HFF-Myc (cell line): ENCODE measurements at regions not wholly inside any gene's neighbourhood (a gene's known extent, or its start where the extent isn't known, plus 50 kb on each side); places are given as distances from the start of the nearest gene placed in this dataset.

Experiments used
- DNase-seq: peaks from one replicate; pipeline ENCODE4 v3.0.0-alpha.2; 2011; ENCODE audit warnings: low read depth; ENCODE audit errors: extremely low read depth
- H3K4me3 ChIP-seq: replicated peaks from 2 replicates; pipeline ENCODE4 v1.5.1; 2011; ENCODE audit warnings: low read depth, mild to moderate bottlenecking, control low read depth, low read length
- TF ChIP-seq, protein P1 (sequence below): IDR thresholded peaks from 2 replicates; pipeline ENCODE4 v1.5.1; 2012; ENCODE audit warnings: mild to moderate bottlenecking, low read depth, low read length, control low read depth; ENCODE audit errors: missing control alignments

DNA sequence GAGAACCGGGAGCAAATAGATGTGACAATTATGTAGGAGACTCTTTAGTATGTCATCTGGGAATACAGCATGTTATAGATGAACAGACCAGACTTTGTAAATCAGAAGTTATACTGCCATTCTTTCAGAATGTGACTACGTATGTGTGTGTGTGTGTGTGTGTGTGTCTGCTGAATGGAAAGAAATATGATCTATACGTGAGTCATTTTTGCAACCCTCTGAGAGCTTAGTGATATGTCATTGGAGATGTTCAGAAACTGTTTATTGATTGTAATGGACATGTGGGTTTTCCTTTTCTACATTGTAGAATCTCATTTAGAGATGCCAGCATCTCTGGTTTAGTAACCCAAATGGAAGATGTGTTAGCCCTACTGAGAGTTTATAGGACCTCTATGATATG lies 731.5 kb downstream of the TLE1 start:
- DNase-seq: no peak
- TF ChIP-seq, protein P1, sequence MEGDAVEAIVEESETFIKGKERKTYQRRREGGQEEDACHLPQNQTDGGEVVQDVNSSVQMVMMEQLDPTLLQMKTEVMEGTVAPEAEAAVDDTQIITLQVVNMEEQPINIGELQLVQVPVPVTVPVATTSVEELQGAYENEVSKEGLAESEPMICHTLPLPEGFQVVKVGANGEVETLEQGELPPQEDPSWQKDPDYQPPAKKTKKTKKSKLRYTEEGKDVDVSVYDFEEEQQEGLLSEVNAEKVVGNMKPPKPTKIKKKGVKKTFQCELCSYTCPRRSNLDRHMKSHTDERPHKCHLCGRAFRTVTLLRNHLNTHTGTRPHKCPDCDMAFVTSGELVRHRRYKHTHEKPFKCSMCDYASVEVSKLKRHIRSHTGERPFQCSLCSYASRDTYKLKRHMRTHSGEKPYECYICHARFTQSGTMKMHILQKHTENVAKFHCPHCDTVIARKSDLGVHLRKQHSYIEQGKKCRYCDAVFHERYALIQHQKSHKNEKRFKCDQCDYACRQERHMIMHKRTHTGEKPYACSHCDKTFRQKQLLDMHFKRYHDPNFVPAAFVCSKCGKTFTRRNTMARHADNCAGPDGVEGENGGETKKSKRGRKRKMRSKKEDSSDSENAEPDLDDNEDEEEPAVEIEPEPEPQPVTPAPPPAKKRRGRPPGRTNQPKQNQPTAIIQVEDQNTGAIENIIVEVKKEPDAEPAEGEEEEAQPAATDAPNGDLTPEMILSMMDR: no peak
- no peak overlapping the region for H3K4me3 ChIP-seq

DNA sequence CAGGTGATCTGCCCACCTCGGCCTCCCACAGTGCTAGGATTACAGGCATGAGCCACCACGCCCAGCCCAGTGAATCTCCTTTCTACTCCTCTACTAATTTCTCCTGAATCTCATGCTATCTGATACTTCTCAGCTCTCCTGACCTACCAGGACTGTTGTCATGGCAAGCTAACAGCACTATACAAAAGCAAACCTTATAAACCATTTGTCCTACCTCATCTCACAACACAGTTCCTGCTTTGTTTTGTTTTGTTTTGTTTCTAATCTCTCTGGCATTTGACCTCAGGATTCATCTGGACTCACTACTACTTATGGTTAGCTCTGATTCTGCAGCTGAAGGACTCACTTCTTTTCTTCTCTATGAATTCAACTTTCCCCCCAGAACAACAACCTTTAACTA lies 734.8 kb downstream of the TLE1 start:
- TF ChIP-seq, protein P1: no peak
- no peak overlapping the region for H3K4me3 ChIP-seq
- DNase-seq: no peak

DNA sequence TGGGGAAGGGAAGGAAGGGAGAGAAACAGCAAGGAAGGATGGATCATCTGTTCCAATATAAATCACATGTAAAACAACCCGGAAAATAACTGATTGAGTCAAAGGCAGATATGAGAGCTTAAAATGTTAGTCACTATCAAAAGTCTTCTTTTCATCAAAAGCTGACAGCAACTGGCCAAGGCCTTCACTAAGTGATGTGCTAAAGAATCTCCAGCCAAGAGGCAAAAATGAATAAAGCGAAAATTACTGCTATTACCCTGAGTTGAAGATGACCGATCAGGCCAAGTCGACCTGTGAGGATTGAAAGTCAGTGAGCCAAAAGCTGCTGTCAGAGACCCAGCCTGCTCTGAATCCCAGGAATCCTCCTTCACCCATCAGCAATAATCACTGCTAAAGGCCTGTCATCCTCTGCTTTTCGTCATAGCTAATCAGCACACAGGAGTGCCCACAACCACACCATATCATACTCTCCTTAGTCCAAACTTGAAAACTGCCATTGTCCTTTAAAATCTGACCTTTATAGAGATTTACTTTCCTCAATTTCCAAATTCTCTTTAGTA lies 736.9 kb downstream of the TLE1 start:
- TF ChIP-seq, protein P1: no peak
- no peak for DNase-seq
- H3K4me3 ChIP-seq: no peak overlapping the region

DNA sequence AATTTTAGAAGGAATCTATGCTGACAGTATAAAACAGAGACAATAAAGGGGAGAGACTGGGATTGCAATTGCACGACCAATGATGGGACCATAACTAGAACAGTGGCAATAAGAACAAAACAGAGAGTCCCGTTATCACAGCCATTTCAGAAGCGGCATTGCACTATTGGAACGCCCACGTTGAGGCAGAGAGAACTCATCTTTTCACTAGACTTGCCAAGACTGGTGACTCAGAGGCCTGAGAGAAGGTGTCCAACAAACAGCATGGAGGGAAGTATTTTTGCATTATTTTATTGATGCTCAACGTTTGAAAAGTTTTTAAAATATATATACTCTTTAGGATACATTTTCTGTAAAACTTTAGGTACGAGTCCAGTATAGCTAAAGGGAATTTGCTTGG lies 737.7 kb downstream of the TLE1 start:
- no peak overlapping the region for H3K4me3 ChIP-seq
- no peak for DNase-seq
- TF ChIP-seq, protein P1: no peak

DNA sequence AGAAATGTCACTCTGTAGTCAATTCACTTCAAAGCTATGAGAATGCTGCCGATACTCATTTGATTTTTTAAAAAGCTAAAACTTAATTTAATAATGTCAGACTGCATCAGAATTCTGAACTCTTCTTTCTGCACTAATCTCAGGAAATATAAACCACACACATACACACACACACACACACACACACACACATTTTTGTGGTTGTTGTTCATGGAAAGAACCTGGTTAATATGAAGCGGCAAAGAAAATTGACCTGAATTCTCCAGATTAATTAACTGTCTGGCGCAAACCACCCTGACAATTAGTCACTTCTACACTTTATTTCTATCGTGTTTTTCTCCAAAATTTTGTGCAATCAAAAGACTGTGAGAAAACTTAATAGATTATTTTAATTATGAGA lies 740.5 kb downstream of the TLE1 start:
- no peak for DNase-seq
- TF ChIP-seq, protein P1: no peak
- H3K4me3 ChIP-seq: no peak overlapping the region

DNA sequence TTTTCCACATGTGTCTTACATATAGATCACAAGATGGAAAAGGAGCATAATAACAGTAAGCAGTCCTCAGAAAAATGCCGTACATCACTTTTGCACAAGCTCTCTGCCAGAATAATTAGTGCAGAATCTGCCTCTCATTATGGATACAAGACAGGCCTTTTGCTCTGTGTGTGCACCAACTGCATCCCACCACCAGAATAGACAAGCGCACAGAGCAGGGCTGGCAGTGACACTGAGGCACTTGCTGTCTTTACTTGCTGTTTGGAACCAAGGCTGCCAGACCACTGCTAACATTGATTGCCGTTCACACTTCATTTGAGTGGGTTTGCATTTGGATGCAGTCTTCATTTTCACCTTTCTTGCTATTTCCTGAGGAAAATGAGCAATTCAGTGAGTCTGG lies 741.3 kb downstream of the TLE1 start:
- TF ChIP-seq, protein P1: no peak
- no peak overlapping the region for H3K4me3 ChIP-seq
- DNase-seq: no peak
